Hepatocyte (in vitro differentiated cells): ENCODE measurements at regions not wholly inside any gene's neighbourhood (a gene's known extent, or its start where the extent isn't known, plus 50 kb on each side); places are given as distances from the start of the nearest gene placed in this dataset.
"Not testable (repeated sequence)": the region's sequence is repeated elsewhere in the genome, so short reads cannot be mapped to it uniquely, and the experiment has no call there.

Experiments used
- EZH2 ChIP-seq: fragments of 200-600 bp; sonication (generic); IDR thresholded peaks from 2 replicates; pipeline ENCODE4 v1.6.1; 2016; ENCODE audit warnings: antibody characterized with exemption, mild to moderate bottlenecking, borderline replicate concordance
- TF ChIP-seq, protein P1 (sequence below): fragments of 200-600 bp; sonication (generic); IDR thresholded peaks from 2 replicates; pipeline ENCODE4 v1.5.1; 2016; ENCODE audit warnings: antibody characterized with exemption, mild to moderate bottlenecking; ENCODE audit not compliant: poor library complexity

DNA sequence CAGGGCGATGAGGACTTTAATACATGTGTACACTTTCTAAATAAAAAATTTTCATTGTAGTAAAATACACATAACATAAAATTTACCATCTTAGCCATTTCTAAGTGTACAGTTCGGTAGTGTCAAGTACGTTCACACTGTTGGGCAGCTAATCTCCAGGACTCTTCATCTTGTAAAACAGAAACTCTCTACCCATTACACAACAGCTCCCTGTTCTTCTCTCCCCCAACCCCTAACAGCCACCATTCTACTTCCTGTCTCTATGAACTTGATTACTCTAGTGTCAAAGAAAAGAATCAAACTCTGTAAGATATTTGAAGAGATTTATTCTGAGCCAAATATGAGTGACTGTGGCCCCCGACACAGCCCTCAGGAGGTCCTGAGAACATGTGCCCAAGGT, 208.3 kb upstream of the PLGLB1 start:
- TF ChIP-seq, protein P1, sequence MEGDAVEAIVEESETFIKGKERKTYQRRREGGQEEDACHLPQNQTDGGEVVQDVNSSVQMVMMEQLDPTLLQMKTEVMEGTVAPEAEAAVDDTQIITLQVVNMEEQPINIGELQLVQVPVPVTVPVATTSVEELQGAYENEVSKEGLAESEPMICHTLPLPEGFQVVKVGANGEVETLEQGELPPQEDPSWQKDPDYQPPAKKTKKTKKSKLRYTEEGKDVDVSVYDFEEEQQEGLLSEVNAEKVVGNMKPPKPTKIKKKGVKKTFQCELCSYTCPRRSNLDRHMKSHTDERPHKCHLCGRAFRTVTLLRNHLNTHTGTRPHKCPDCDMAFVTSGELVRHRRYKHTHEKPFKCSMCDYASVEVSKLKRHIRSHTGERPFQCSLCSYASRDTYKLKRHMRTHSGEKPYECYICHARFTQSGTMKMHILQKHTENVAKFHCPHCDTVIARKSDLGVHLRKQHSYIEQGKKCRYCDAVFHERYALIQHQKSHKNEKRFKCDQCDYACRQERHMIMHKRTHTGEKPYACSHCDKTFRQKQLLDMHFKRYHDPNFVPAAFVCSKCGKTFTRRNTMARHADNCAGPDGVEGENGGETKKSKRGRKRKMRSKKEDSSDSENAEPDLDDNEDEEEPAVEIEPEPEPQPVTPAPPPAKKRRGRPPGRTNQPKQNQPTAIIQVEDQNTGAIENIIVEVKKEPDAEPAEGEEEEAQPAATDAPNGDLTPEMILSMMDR: not testable (repeated sequence)
- TF ChIP-seq EZH2: not testable (repeated sequence)
